GM23338 (cell line): ENCODE measurements at regions not wholly inside any gene's neighbourhood (a gene's known extent, or its start where the extent isn't known, plus 50 kb on each side); places are given as distances from the start of the nearest gene placed in this dataset.

Experiments used
- CREB1 ChIP-seq: fragments of 250-450 bp; sonication (Bioruptor Pico); IDR thresholded peaks from 2 replicates; pipeline ENCODE4 v1.5.0; 2020; ENCODE audit warnings: low read depth, mild to moderate bottlenecking, moderate library complexity
- EZH2 ChIP-seq: fragments of 200-600 bp; sonication (generic); IDR thresholded peaks from one replicate; pipeline ENCODE4 v1.8.0; 2017; ENCODE audit warnings: antibody characterized with exemption, mild to moderate bottlenecking, low read depth; ENCODE audit not compliant: unreplicated experiment
- EZH2phosphoT487 ChIP-seq: fragments of 200-600 bp; sonication (generic); IDR thresholded peaks from one replicate; pipeline ENCODE4 v1.8.1; 2018; ENCODE audit warnings: antibody characterized with exemption; ENCODE audit not compliant: unreplicated experiment
- JUNB ChIP-seq: IDR thresholded peaks from one replicate; pipeline ENCODE4 v1.6.1; 2016; ENCODE audit warnings: antibody characterized with exemption; ENCODE audit not compliant: unreplicated experiment
- NANOG ChIP-seq: IDR thresholded peaks from 2 replicates; pipeline ENCODE4 v1.6.1; 2016; ENCODE audit warnings: antibody characterized with exemption, borderline replicate concordance
- POLR2AphosphoS5 ChIP-seq: IDR thresholded peaks from 2 replicates; pipeline ENCODE4 v1.6.1; 2016; ENCODE audit warnings: antibody characterized with exemption, low read depth
- STAT1 ChIP-seq: IDR thresholded peaks from one replicate; pipeline ENCODE4 v1.6.1; 2016; ENCODE audit warnings: antibody characterized with exemption; ENCODE audit not compliant: unreplicated experiment
- ZNF114 ChIP-seq: fragments of 250-450 bp; sonication (Bioruptor Pico); IDR thresholded peaks from 2 replicates; pipeline ENCODE4 v1.5.0; 2020; ENCODE audit warnings: mild to moderate bottlenecking, moderate library complexity
- ZNF462 ChIP-seq: fragments of 250-450 bp; sonication (Bioruptor Pico); IDR thresholded peaks from 2 replicates; pipeline ENCODE4 v1.5.0; 2020; ENCODE audit warnings: mild to moderate bottlenecking, moderate library complexity
- TF ChIP-seq, protein P1 (sequence below): IDR thresholded peaks from one replicate; pipeline ENCODE4 v1.6.1; 2018; ENCODE audit warnings: antibody characterized with exemption; ENCODE audit not compliant: unreplicated experiment
- TF ChIP-seq, protein P2 (sequence below), 2 experiments: fragments of 200-600 bp in 1 of 2; sonication (generic) in 1 of 2; conservative IDR thresholded peaks; 2 replicates each; pipeline versions ENCODE4 v1.5.1 to v1.6.1; 2016 to 2017; ENCODE audit warnings: antibody characterized with exemption in 2 of 2, low read depth in 2 of 2, mild to moderate bottlenecking in 2 of 2, moderate library complexity in 1 of 2
- TF ChIP-seq, protein P3 (sequence below): IDR thresholded peaks from 2 replicates; pipeline ENCODE4 v1.6.1; 2016; ENCODE audit warnings: antibody characterized with exemption

DNA sequence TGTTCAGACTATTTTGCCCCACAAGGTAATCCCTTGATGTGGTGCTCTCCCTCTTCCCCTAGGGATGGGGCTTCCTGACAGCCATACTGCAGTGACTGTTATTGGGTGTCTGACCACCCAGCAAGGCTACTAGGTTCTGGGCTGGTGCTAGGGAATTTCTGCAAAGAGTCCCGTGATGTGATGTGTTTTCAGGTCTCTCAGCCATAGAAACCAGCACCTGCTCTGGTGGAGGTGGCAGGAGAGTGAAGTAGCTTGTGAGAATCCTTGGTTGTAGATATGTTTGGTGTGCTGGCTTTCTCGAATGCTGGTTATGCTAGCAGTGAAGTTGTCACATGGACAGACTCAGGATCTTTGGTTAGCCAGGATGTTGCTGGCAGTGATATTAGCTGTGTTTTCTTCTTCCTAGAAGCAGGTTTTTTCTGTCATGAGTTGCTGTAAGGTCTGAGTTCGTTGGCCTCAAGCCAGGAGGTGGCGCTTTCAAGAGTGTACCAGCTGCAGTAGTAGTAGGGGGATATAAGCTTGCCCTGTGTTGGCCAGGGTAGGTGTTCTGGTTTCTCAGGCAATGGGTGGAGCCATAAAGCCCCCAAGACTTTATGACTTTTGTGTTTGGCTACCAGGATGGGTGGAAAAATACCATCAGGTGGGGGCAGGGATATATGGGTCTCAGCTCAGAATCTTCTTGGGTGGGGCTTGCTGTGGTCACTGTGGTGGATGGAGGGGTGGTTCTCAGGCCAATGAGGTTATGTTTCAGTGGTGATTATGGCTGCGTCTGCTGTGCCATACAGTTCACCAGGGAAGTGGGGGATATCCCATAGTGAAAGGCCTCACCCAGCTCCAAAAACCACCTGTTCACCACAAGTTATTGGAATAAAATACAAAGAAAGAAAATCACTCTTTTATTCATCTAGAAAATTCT lies 1112.3 kb downstream of the KCNT2 start:
- TF ChIP-seq, protein P1, sequence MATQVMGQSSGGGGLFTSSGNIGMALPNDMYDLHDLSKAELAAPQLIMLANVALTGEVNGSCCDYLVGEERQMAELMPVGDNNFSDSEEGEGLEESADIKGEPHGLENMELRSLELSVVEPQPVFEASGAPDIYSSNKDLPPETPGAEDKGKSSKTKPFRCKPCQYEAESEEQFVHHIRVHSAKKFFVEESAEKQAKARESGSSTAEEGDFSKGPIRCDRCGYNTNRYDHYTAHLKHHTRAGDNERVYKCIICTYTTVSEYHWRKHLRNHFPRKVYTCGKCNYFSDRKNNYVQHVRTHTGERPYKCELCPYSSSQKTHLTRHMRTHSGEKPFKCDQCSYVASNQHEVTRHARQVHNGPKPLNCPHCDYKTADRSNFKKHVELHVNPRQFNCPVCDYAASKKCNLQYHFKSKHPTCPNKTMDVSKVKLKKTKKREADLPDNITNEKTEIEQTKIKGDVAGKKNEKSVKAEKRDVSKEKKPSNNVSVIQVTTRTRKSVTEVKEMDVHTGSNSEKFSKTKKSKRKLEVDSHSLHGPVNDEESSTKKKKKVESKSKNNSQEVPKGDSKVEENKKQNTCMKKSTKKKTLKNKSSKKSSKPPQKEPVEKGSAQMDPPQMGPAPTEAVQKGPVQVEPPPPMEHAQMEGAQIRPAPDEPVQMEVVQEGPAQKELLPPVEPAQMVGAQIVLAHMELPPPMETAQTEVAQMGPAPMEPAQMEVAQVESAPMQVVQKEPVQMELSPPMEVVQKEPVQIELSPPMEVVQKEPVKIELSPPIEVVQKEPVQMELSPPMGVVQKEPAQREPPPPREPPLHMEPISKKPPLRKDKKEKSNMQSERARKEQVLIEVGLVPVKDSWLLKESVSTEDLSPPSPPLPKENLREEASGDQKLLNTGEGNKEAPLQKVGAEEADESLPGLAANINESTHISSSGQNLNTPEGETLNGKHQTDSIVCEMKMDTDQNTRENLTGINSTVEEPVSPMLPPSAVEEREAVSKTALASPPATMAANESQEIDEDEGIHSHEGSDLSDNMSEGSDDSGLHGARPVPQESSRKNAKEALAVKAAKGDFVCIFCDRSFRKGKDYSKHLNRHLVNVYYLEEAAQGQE = no peak
- TF ChIP-seq EZH2 (no peak), CREB1 (CRISPR knock-in tag) (no peak), JUNB (no peak), POLR2AphosphoS5 (no peak), EZH2phosphoT487 (no peak), STAT1 (no peak), NANOG (no peak), ZNF114 (CRISPR knock-in tag) (no peak), ZNF462 (CRISPR knock-in tag) (no peak)
- TF ChIP-seq, protein P2, sequence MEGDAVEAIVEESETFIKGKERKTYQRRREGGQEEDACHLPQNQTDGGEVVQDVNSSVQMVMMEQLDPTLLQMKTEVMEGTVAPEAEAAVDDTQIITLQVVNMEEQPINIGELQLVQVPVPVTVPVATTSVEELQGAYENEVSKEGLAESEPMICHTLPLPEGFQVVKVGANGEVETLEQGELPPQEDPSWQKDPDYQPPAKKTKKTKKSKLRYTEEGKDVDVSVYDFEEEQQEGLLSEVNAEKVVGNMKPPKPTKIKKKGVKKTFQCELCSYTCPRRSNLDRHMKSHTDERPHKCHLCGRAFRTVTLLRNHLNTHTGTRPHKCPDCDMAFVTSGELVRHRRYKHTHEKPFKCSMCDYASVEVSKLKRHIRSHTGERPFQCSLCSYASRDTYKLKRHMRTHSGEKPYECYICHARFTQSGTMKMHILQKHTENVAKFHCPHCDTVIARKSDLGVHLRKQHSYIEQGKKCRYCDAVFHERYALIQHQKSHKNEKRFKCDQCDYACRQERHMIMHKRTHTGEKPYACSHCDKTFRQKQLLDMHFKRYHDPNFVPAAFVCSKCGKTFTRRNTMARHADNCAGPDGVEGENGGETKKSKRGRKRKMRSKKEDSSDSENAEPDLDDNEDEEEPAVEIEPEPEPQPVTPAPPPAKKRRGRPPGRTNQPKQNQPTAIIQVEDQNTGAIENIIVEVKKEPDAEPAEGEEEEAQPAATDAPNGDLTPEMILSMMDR (conservative IDR thresholded peaks at IDR 0.05; ENCODE audit: low read depth in 2 of 2) = peak; percentile 44 to 71
- TF ChIP-seq, protein P3, sequence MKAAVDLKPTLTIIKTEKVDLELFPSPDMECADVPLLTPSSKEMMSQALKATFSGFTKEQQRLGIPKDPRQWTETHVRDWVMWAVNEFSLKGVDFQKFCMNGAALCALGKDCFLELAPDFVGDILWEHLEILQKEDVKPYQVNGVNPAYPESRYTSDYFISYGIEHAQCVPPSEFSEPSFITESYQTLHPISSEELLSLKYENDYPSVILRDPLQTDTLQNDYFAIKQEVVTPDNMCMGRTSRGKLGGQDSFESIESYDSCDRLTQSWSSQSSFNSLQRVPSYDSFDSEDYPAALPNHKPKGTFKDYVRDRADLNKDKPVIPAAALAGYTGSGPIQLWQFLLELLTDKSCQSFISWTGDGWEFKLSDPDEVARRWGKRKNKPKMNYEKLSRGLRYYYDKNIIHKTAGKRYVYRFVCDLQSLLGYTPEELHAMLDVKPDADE = no peak
